ENCODE measurements at regions not wholly inside any gene's neighbourhood (a gene's known extent, or its start where the extent isn't known, plus 50 kb on each side); places are given as distances from the start of the nearest gene placed in this dataset.

DNA sequence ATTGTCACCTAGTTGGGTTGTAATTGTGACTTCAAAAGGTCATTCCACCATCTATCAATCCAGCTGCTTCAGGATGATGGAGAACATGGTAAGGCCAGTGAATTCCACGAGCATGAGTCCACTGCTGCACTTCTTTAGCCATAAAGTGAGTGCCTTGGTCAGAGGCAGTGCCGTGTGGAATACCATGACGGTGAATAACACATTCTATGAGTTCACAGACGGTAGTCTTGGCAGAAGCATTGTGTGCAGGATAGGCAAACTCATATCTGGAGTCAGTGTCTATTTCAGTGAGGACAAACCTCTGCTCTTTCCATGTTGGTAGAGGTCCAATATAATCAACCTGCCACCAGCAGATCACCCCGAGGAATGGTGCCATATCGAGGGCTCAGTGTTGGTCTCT is 650.9 kb downstream of the KCNJ2 start:
- no peak overlapping the region for H3K4me2 ChIP-seq (ENCODE audit: insufficient read depth, low read length)
- DNase-seq (ENCODE audit: low read depth, low spot score) (no peak), FAIRE-seq (no peak)
- no peak overlapping the region for H3K27ac ChIP-seq (ENCODE audit: insufficient read depth, low read depth, low read length)
- no peak overlapping the region for H3K4me3 ChIP-seq (replicated peaks in 1 of 3; ENCODE audit: insufficient read depth in 1 of 3, low read depth in 1 of 3, low read length in 3 of 3)
- no peaks in the 10 kb centered on the region for H3K9me3 ChIP-seq (replicated peaks; ENCODE audit: control insufficient read depth, insufficient read depth, low read length)
- POLR2A ChIA-PET: no interaction called here
- intact Hi-C loops (cut with micrococcal nuclease) (no loop called here), dilution Hi-C loops (cut with MboI; ENCODE audit: extremely low pct_ligation_motif_present, low sequenced_read_pairs) (no loop called here)
- TF ChIP-seq, protein P1, sequence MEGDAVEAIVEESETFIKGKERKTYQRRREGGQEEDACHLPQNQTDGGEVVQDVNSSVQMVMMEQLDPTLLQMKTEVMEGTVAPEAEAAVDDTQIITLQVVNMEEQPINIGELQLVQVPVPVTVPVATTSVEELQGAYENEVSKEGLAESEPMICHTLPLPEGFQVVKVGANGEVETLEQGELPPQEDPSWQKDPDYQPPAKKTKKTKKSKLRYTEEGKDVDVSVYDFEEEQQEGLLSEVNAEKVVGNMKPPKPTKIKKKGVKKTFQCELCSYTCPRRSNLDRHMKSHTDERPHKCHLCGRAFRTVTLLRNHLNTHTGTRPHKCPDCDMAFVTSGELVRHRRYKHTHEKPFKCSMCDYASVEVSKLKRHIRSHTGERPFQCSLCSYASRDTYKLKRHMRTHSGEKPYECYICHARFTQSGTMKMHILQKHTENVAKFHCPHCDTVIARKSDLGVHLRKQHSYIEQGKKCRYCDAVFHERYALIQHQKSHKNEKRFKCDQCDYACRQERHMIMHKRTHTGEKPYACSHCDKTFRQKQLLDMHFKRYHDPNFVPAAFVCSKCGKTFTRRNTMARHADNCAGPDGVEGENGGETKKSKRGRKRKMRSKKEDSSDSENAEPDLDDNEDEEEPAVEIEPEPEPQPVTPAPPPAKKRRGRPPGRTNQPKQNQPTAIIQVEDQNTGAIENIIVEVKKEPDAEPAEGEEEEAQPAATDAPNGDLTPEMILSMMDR (IDR thresholded peaks at IDR 0.05; ENCODE audit: extremely low read depth in 1 of 2, insufficient read depth in 1 of 2, low read depth in 1 of 2, low read length in 2 of 2): no peak
- TF ChIP-seq GATA2 (IDR thresholded peaks at IDR 0.05; ENCODE audit: insufficient read depth, insufficient read length, low read depth, low read length): no peak
- TF ChIP-seq MYC (IDR thresholded peaks at IDR 0.05; ENCODE audit: low read depth, low read length): no peak
- no peak for TF ChIP-seq JUN (IDR thresholded peaks at IDR 0.05; ENCODE audit: borderline replicate concordance, insufficient read depth, insufficient read length, low read depth)
- TF ChIP-seq, protein P2, sequence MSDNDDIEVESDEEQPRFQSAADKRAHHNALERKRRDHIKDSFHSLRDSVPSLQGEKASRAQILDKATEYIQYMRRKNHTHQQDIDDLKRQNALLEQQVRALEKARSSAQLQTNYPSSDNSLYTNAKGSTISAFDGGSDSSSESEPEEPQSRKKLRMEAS (IDR thresholded peaks at IDR 0.05; ENCODE audit: insufficient read depth, insufficient read length): no peak
- no peak for TF ChIP-seq POLR2AphosphoS5 (IDR thresholded peaks at IDR 0.05; ENCODE audit: insufficient read depth, low read depth, low read length)
- no peak for TF ChIP-seq FOS (IDR thresholded peaks at IDR 0.05; ENCODE audit: borderline replicate concordance, insufficient read depth, low read length)
- no peak for TF ChIP-seq POLR2A (IDR thresholded peaks at IDR 0.05; ENCODE audit: low read depth, low read length)
- no peak overlapping the region for H3K9ac ChIP-seq (replicated peaks; ENCODE audit: extremely low read depth, insufficient read depth, low read length)
- no peak overlapping the region for H2AFZ ChIP-seq (ENCODE audit: low read depth, low read length)
- no peaks in the 10 kb centered on the region for H3K4me1 ChIP-seq (ENCODE audit: control insufficient read depth, extremely low read depth, insufficient read depth, low read length)
- no peaks in the 10 kb centered on the region for H3K27me3 ChIP-seq (ENCODE audit: control insufficient read depth in 2 of 2, insufficient read depth in 2 of 2, low read length in 2 of 2)
- H4K20me1 ChIP-seq (replicated peaks; ENCODE audit: control insufficient read depth, extremely low read depth, insufficient read depth, low read length): no peaks in the 10 kb centered on the region
- BruUV-seq (replicated peaks): no TSS peak
- no peaks in the 10 kb centered on the region for H3K79me2 ChIP-seq (ENCODE audit: control insufficient read depth, insufficient read depth, low read length)
- H3K9me1 ChIP-seq (replicated peaks; ENCODE audit: control insufficient read depth, extremely low read depth, insufficient read depth, low read length): no peaks in the 10 kb centered on the region
- H3K36me3 ChIP-seq (ENCODE audit: control insufficient read depth in 2 of 2, extremely low read depth in 1 of 2, insufficient read depth in 2 of 2, low read length in 2 of 2): no peaks in the 10 kb centered on the region
- CTCF ChIA-PET: no interaction called here

All from endothelial cell of umbilical vein (primary cell).